SK-N-SH (cell line): ENCODE measurements at regions not wholly inside any gene's neighbourhood (a gene's known extent, or its start where the extent isn't known, plus 50 kb on each side); places are given as distances from the start of the nearest gene placed in this dataset.

Experiments
- CTCF ChIA-PET: fragments of 300-600, 350-600 bp; formaldehyde crosslinking; extraction: SDS; loops from one replicate; lab custom pipeline; 2021; lab: Yijun Ruan, JAX
- POLR2A ChIA-PET: fragments of 350-600 bp; sonication (Branson Sonifier 250); formaldehyde crosslinking; extraction: SDS; loops from one replicate; lab custom pipeline; 2020; ENCODE audit warnings: antibody characterized with exemption, inconsistent platforms; lab: Yijun Ruan, JAX
- DNase-seq: peaks from one replicate; pipeline ENCODE4 v3.0.0; 2012
- H2AFZ ChIP-seq: fragments of 200-600 bp; sonication (generic); 2 replicates; pipeline ENCODE4 v1.8.1; 2016; ENCODE audit warnings: antibody characterized with exemption, mild to moderate bottlenecking, low read depth
- H3F3A ChIP-seq: fragments of 200-600 bp; sonication (generic); replicated peaks from 2 replicates; pipeline ENCODE3; 2016; ENCODE audit warnings: antibody characterized with exemption, mild to moderate bottlenecking; ENCODE audit not compliant: insufficient read depth
- H3K27ac ChIP-seq, 2 experiments: fragments of 200-500 bp in 1 of 2; fragments of 200-600 bp in 1 of 2; sonication (Bioruptor generic) in 1 of 2; sonication (generic), shearing (Covaris generic) in 1 of 2; 2 replicates each; pipeline versions ENCODE4 v1.5.1 to v1.6.1; 2014 to 2016; ENCODE audit warnings: low read depth in 2 of 2, inconsistent platforms in 1 of 2, low read length in 1 of 2, mild to moderate bottlenecking in 1 of 2, mixed read lengths in 1 of 2
- H3K27me3 ChIP-seq: fragments of 200-600 bp; sonication (generic), shearing (Covaris generic); 2 replicates; pipeline ENCODE4 v1.6.1; 2016; ENCODE audit warnings: mixed run types; ENCODE audit not compliant: insufficient read depth
- H3K36me3 ChIP-seq, 2 experiments: fragments of 200-500 bp in 1 of 2; fragments of 200-600 bp in 1 of 2; sonication (Bioruptor generic) in 1 of 2; sonication (generic) in 1 of 2; replicated peaks in 1 of 2; 2 replicates each; pipeline versions ENCODE3 to v1.5.1; 2014 to 2016; ENCODE audit warnings: low read length in 1 of 2, mild to moderate bottlenecking in 1 of 2; ENCODE audit not compliant: insufficient read depth in 2 of 2, control insufficient read depth in 1 of 2
- H3K4me1 ChIP-seq, 2 experiments: fragments of 200-500 bp in 1 of 2; fragments of 200-600 bp in 1 of 2; sonication (Bioruptor generic) in 1 of 2; sonication (generic), shearing (Covaris generic) in 1 of 2; 2 replicates each; pipeline versions ENCODE4 v1.5.1 to v1.6.1; 2014 to 2016; ENCODE audit warnings: low read depth in 1 of 2, low read length in 1 of 2, mixed run types in 1 of 2; ENCODE audit not compliant: insufficient read depth in 2 of 2, control insufficient read depth in 1 of 2
- H3K4me2 ChIP-seq: fragments of 200-600 bp; sonication (generic), shearing (Covaris generic); 2 replicates; pipeline ENCODE4 v1.6.1; 2017; ENCODE audit warnings: mixed run types
- H3K4me3 ChIP-seq, 2 experiments: fragments of 200-500 bp in 1 of 2; fragments of 200-600 bp in 1 of 2; sonication (Bioruptor generic) in 1 of 2; sonication (generic), shearing (Covaris generic) in 1 of 2; 2 replicates each; pipeline versions ENCODE4 v1.5.1 to v1.8.1; 2014 to 2016; ENCODE audit warnings: low read depth in 2 of 2, inconsistent platforms in 1 of 2, low read length in 1 of 2, mild to moderate bottlenecking in 1 of 2, mixed read lengths in 1 of 2, moderate library complexity in 1 of 2
- H3K79me2 ChIP-seq: fragments of 200-600 bp; sonication (generic); 2 replicates; pipeline ENCODE4 v1.8.1; 2017; ENCODE audit warnings: mild to moderate bottlenecking; ENCODE audit not compliant: insufficient read depth
- H3K9ac ChIP-seq: fragments of 200-600 bp; sonication (generic); 2 replicates; pipeline ENCODE4 v1.6.1; 2017; ENCODE audit warnings: mixed run types
- H3K9me2 ChIP-seq: fragments of 200-600 bp; sonication (generic); 2 replicates; pipeline ENCODE4 v1.6.1; 2017; ENCODE audit warnings: mixed run types
- H3K9me3 ChIP-seq: fragments of 200-600 bp; sonication (generic); 2 replicates; pipeline ENCODE4 v1.6.1; 2017; ENCODE audit warnings: mixed run types, mild to moderate bottlenecking, moderate library complexity
- H4K20me1 ChIP-seq: fragments of 200-600 bp; sonication (generic); 2 replicates; pipeline ENCODE4 v1.6.1; 2017; ENCODE audit warnings: mild to moderate bottlenecking, mixed run types; ENCODE audit not compliant: insufficient read depth
- CHD2 ChIP-seq: fragments of 150-350 bp; IDR thresholded peaks from 2 replicates; pipeline ENCODE4 v1.6.1; 2018; ENCODE audit warnings: low read length; ENCODE audit not compliant: partially characterized antibody
- ELF1 ChIP-seq: IDR thresholded peaks from 2 replicates; pipeline ENCODE4 v1.4.0; 2012
- EZH2phosphoT487 ChIP-seq: fragments of 200-600 bp; sonication (generic); IDR thresholded peaks from 2 replicates; pipeline ENCODE4 v1.6.1; 2017; ENCODE audit warnings: low read depth, mixed run types, mild to moderate bottlenecking, antibody characterized with exemption, moderate library complexity, borderline replicate concordance
- GABPA ChIP-seq: IDR thresholded peaks from 2 replicates; pipeline ENCODE4 v1.4.0; 2012; ENCODE audit warnings: low read depth, mild to moderate bottlenecking
- GATA2 ChIP-seq: sonication (generic); formaldehyde crosslinking; IDR thresholded peaks from 2 replicates; pipeline ENCODE4 v1.5.0; 2020; ENCODE audit warnings: mild to moderate bottlenecking, missing genetic modification reagents
- NFIC ChIP-seq: IDR thresholded peaks from 2 replicates; pipeline ENCODE4 v1.4.0; 2012; ENCODE audit warnings: borderline replicate concordance
- NRF1 ChIP-seq: IDR thresholded peaks from 2 replicates; pipeline ENCODE4 v1.6.1; 2012; ENCODE audit warnings: low read depth, mild to moderate bottlenecking, low read length
- POLR2AphosphoS5 ChIP-seq: IDR thresholded peaks from 2 replicates; pipeline ENCODE4 v1.6.1; 2012; ENCODE audit warnings: low read depth, low read length
- RXRA ChIP-seq: IDR thresholded peaks from 2 replicates; pipeline ENCODE4 v1.4.0; 2012; ENCODE audit warnings: low read depth, mild to moderate bottlenecking, borderline replicate concordance
- SIN3A ChIP-seq: IDR thresholded peaks from 2 replicates; pipeline ENCODE4 v1.6.1; 2012; ENCODE audit warnings: low read depth, mild to moderate bottlenecking, low read length, moderate library complexity, borderline replicate concordance
- SMC3 ChIP-seq: IDR thresholded peaks from 2 replicates; pipeline ENCODE4 v1.6.1; 2012; ENCODE audit warnings: low read depth, low read length, improper control_type of control experiment
- TAF1 ChIP-seq: IDR thresholded peaks from 2 replicates; pipeline ENCODE4 v1.6.1; 2012; ENCODE audit warnings: low read depth, mild to moderate bottlenecking, low read length, moderate library complexity, borderline replicate concordance
- TCF12 ChIP-seq: IDR thresholded peaks from 2 replicates; pipeline ENCODE4 v1.4.0; 2012
- YY1 ChIP-seq: IDR thresholded peaks from 2 replicates; pipeline ENCODE4 v1.4.0; 2012; ENCODE audit warnings: low read depth, mild to moderate bottlenecking
- WGBS: methylation state at CpG from one replicate; pipeline ENCODE4 v1.1.6; 2017; ENCODE audit warnings: low lambda C conversion rate; 5-methylcytosine and 5-hydroxymethylcytosine counted together
- TF ChIP-seq, protein P1 (sequence below): IDR thresholded peaks from 2 replicates; pipeline ENCODE4; 2012
- TF ChIP-seq, protein P2 (sequence below): IDR thresholded peaks from 2 replicates; pipeline ENCODE4 v1.6.1; 2012; ENCODE audit warnings: mild to moderate bottlenecking, low read depth, low read length, moderate library complexity
- TF ChIP-seq, protein P3 (sequence below): IDR thresholded peaks from 2 replicates; pipeline ENCODE4 v1.4.0; 2012; ENCODE audit warnings: low read depth, borderline replicate concordance
- TF ChIP-seq, protein P4 (sequence below): fragments of 150-350 bp; IDR thresholded peaks from 2 replicates; pipeline ENCODE4 v1.6.1; 2017; ENCODE audit warnings: antibody characterized with exemption, low read length, low read depth, borderline replicate concordance
- TF ChIP-seq, protein P5 (sequence below): fragments of 200-600 bp; sonication (generic); IDR thresholded peaks from 2 replicates; pipeline ENCODE4 v1.6.1; 2017; ENCODE audit warnings: antibody characterized with exemption, mild to moderate bottlenecking, moderate library complexity
- TF ChIP-seq, protein P6 (sequence below): IDR thresholded peaks from 2 replicates; pipeline ENCODE4 v1.4.0; 2012; ENCODE audit warnings: low read depth

DNA sequence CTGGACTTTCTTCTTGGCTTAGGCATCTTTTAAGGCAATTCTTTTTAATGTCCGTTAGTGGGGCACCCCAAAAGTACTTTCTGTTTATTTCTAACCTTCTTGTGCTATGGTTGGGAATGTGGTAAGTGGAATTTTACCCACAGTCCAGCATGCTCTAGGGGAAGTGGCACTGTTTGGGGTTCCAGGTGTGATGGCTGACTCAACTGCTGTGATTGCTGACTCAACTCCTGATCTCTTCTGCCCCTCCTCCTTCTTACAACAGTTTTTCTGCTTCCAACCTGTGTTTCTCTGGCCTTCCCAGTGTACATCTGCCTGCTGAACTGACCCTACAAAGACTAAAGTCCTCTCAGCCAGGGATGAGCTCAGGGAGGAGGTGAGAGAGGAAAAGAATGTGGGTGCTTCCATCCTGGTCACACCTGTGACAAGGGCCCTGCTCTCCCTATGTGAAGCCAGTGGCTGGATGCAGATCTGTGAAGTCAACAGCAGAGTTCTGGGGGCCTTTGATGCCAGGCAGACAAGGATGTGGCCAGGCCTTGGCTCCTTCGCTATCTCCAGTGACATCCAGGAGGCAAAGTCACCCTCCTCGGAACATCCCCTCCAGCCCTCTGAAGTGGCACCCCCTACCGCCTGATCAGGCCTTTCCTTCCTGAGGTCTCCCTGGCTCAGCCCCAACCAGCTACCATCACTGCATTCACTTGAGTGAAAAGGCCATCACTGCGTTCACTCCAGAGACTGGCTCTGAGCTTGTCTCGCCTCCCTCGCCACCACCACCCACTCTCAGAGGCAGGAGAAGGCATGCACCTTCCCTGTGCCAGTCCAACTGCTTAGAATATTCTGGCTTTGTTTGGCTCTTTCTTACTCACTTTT lies 72.2 kb downstream of the C5orf15 start:
- no peaks in the 10 kb centered on the region for H3K9me2 ChIP-seq
- H3K79me2 ChIP-seq, result no peaks in the 10 kb centered on the region
- no peaks in the 10 kb centered on the region for H3K9me3 ChIP-seq
- no peak overlapping the region for H3K4me3 ChIP-seq
- H3K27ac ChIP-seq, result no peak overlapping the region
- H2AFZ ChIP-seq, result no peak overlapping the region
- no peak for DNase-seq
- H3K27me3 ChIP-seq, result no peaks in the 10 kb centered on the region; the same call in 1 of the 2 replicates
- TF ChIP-seq TCF12, result no peak
- no peak for TF ChIP-seq GATA2 (CRISPR knock-in tag)
- no peak for TF ChIP-seq TAF1
- TF ChIP-seq GABPA, result no peak
- no peak for TF ChIP-seq EZH2phosphoT487
- no peak for TF ChIP-seq SMC3
- TF ChIP-seq CHD2, result no peak
- TF ChIP-seq, protein P1, sequence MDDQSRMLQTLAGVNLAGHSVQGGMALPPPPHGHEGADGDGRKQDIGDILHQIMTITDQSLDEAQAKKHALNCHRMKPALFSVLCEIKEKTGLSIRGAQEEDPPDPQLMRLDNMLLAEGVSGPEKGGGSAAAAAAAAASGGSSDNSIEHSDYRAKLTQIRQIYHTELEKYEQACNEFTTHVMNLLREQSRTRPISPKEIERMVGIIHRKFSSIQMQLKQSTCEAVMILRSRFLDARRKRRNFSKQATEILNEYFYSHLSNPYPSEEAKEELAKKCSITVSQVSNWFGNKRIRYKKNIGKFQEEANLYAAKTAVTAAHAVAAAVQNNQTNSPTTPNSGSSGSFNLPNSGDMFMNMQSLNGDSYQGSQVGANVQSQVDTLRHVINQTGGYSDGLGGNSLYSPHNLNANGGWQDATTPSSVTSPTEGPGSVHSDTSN, result no peak
- TF ChIP-seq YY1, result no peak
- no peak for TF ChIP-seq SIN3A
- TF ChIP-seq, protein P2, sequence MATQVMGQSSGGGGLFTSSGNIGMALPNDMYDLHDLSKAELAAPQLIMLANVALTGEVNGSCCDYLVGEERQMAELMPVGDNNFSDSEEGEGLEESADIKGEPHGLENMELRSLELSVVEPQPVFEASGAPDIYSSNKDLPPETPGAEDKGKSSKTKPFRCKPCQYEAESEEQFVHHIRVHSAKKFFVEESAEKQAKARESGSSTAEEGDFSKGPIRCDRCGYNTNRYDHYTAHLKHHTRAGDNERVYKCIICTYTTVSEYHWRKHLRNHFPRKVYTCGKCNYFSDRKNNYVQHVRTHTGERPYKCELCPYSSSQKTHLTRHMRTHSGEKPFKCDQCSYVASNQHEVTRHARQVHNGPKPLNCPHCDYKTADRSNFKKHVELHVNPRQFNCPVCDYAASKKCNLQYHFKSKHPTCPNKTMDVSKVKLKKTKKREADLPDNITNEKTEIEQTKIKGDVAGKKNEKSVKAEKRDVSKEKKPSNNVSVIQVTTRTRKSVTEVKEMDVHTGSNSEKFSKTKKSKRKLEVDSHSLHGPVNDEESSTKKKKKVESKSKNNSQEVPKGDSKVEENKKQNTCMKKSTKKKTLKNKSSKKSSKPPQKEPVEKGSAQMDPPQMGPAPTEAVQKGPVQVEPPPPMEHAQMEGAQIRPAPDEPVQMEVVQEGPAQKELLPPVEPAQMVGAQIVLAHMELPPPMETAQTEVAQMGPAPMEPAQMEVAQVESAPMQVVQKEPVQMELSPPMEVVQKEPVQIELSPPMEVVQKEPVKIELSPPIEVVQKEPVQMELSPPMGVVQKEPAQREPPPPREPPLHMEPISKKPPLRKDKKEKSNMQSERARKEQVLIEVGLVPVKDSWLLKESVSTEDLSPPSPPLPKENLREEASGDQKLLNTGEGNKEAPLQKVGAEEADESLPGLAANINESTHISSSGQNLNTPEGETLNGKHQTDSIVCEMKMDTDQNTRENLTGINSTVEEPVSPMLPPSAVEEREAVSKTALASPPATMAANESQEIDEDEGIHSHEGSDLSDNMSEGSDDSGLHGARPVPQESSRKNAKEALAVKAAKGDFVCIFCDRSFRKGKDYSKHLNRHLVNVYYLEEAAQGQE, result no peak
- no peak for TF ChIP-seq RXRA
- TF ChIP-seq, protein P3, sequence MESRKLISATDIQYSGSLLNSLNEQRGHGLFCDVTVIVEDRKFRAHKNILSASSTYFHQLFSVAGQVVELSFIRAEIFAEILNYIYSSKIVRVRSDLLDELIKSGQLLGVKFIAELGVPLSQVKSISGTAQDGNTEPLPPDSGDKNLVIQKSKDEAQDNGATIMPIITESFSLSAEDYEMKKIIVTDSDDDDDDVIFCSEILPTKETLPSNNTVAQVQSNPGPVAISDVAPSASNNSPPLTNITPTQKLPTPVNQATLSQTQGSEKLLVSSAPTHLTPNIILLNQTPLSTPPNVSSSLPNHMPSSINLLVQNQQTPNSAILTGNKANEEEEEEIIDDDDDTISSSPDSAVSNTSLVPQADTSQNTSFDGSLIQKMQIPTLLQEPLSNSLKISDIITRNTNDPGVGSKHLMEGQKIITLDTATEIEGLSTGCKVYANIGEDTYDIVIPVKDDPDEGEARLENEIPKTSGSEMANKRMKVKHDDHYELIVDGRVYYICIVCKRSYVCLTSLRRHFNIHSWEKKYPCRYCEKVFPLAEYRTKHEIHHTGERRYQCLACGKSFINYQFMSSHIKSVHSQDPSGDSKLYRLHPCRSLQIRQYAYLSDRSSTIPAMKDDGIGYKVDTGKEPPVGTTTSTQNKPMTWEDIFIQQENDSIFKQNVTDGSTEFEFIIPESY, result no peak
- TF ChIP-seq POLR2AphosphoS5, result no peak
- TF ChIP-seq ELF1, result no peak
- TF ChIP-seq, protein P4, sequence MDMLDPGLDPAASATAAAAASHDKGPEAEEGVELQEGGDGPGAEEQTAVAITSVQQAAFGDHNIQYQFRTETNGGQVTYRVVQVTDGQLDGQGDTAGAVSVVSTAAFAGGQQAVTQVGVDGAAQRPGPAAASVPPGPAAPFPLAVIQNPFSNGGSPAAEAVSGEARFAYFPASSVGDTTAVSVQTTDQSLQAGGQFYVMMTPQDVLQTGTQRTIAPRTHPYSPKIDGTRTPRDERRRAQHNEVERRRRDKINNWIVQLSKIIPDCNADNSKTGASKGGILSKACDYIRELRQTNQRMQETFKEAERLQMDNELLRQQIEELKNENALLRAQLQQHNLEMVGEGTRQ, result no peak
- TF ChIP-seq NFIC, result no peak
- TF ChIP-seq, protein P5, sequence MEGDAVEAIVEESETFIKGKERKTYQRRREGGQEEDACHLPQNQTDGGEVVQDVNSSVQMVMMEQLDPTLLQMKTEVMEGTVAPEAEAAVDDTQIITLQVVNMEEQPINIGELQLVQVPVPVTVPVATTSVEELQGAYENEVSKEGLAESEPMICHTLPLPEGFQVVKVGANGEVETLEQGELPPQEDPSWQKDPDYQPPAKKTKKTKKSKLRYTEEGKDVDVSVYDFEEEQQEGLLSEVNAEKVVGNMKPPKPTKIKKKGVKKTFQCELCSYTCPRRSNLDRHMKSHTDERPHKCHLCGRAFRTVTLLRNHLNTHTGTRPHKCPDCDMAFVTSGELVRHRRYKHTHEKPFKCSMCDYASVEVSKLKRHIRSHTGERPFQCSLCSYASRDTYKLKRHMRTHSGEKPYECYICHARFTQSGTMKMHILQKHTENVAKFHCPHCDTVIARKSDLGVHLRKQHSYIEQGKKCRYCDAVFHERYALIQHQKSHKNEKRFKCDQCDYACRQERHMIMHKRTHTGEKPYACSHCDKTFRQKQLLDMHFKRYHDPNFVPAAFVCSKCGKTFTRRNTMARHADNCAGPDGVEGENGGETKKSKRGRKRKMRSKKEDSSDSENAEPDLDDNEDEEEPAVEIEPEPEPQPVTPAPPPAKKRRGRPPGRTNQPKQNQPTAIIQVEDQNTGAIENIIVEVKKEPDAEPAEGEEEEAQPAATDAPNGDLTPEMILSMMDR, result no peak
- TF ChIP-seq NRF1, result no peak
- TF ChIP-seq, protein P6, sequence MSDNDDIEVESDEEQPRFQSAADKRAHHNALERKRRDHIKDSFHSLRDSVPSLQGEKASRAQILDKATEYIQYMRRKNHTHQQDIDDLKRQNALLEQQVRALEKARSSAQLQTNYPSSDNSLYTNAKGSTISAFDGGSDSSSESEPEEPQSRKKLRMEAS, result no peak
- ChIA-PET CTCF (interaction anchor here (1.0 to 1.1 kb wide), 2 partner anchors 12 to 27 kb away, joined by 3 read pairs; no protein-coding TSS in a partner anchor), POLR2A (no interaction called here)
- peaks cover 0 to 17% of the 10 kb centered on the region in 2 experiments; a peak in 2 of 4 replicates for H3K4me1 ChIP-seq
- H3K9ac ChIP-seq, result no peak overlapping the region
- no peaks in the 10 kb centered on the region for H3K36me3 ChIP-seq
- H3K4me2 ChIP-seq, result no peak overlapping the region
- H3F3A ChIP-seq, result no peaks in the 10 kb centered on the region
- WGBS, result 79% methylated on average over 6 of the region's 7 CpGs
- H4K20me1 ChIP-seq, result no peaks in the 10 kb centered on the region
